Neuronal stem cell (in vitro differentiated cells): ENCODE measurements at regions not wholly inside any gene's neighbourhood (a gene's known extent, or its start where the extent isn't known, plus 50 kb on each side); places are given as distances from the start of the nearest gene placed in this dataset.
A peak's percentile ranks its signal among the peaks of the same experiment; 100 is the strongest.

Source experiments
- DNase-seq: peaks from one replicate; pipeline ENCODE4 v3.0.0-alpha.2; 2013; ENCODE audit warnings: low spot score
- H2AFZ ChIP-seq: one replicate; pipeline ENCODE4 v1.6.1; 2013; ENCODE audit warnings: mild to moderate bottlenecking, low read length, inconsistent platforms
- H2AK5ac ChIP-seq: 2 replicates; pipeline ENCODE4 v1.6.1; 2013; ENCODE audit warnings: low read depth, mild to moderate bottlenecking, inconsistent platforms, low read length, moderate library complexity, mixed read lengths
- H2BK120ac ChIP-seq: 2 replicates; pipeline ENCODE4 v1.6.1; 2013; ENCODE audit warnings: low read depth, mild to moderate bottlenecking, inconsistent platforms, low read length, moderate library complexity, mixed read lengths
- H2BK12ac ChIP-seq: one replicate; pipeline ENCODE4 v1.6.1; 2013; ENCODE audit warnings: low read length, inconsistent platforms
- H2BK15ac ChIP-seq: 2 replicates; pipeline ENCODE4 v1.6.1; 2013; ENCODE audit warnings: mild to moderate bottlenecking, low read length, inconsistent platforms, mixed read lengths
- H2BK5ac ChIP-seq: one replicate; pipeline ENCODE4 v1.6.1; 2013; ENCODE audit warnings: inconsistent platforms, mild to moderate bottlenecking, low read length, moderate library complexity
- H3K14ac ChIP-seq: one replicate; pipeline ENCODE4 v1.6.1; 2013; ENCODE audit warnings: low read length, inconsistent platforms
- H3K18ac ChIP-seq: 2 replicates; pipeline ENCODE4 v1.6.1; 2013; ENCODE audit warnings: low read length, inconsistent platforms
- H3K23ac ChIP-seq: 2 replicates; pipeline ENCODE4 v1.6.1; 2013; ENCODE audit warnings: low read depth, mild to moderate bottlenecking, mixed read lengths, low read length, inconsistent platforms; ENCODE audit not compliant: poor library complexity
- H3K27ac ChIP-seq: replicated peaks from 3 replicates; pipeline ENCODE4 v1.5.1; 2013; ENCODE audit warnings: low read length, inconsistent platforms
- H3K27me3 ChIP-seq, 3 experiments: 2 replicates each; pipeline ENCODE4 v1.6.1; 2013; ENCODE audit warnings: low read length in 3 of 3, mild to moderate bottlenecking in 2 of 3, inconsistent platforms in 1 of 3, low read depth in 1 of 3, mixed read lengths in 1 of 3, moderate library complexity in 1 of 3; ENCODE audit not compliant: control insufficient read depth in 3 of 3, insufficient read depth in 3 of 3
- H3K36me3 ChIP-seq, 2 donors: replicated peaks in 1 of 2; 2 replicates each; pipeline ENCODE4 v1.6.1; 2013; ENCODE audit warnings: low read length in 2 of 2; ENCODE audit not compliant: control insufficient read depth in 2 of 2, insufficient read depth in 2 of 2
- H3K4ac ChIP-seq: 2 replicates; pipeline ENCODE4 v1.6.1; 2013; ENCODE audit warnings: inconsistent platforms, mild to moderate bottlenecking, low read length, moderate library complexity
- H3K4me1 ChIP-seq, 2 donors: 1 replicate in 1 of 2; 2 replicates in 1 of 2; pipeline ENCODE4 v1.6.1; 2013; ENCODE audit warnings: low read length in 2 of 2, low read depth in 1 of 2; ENCODE audit not compliant: control insufficient read depth in 2 of 2, insufficient read depth in 1 of 2
- H3K4me2 ChIP-seq: one replicate; pipeline ENCODE4 v1.6.1; 2013; ENCODE audit warnings: mild to moderate bottlenecking, low read length, inconsistent platforms; ENCODE audit not compliant: insufficient read depth, poor library complexity, severe bottlenecking
- H3K4me3 ChIP-seq, 2 donors: 2 replicates each; pipeline ENCODE4 v1.5.1; 2013; ENCODE audit warnings: low read length in 2 of 2, mild to moderate bottlenecking in 2 of 2, inconsistent platforms in 1 of 2, moderate library complexity in 1 of 2
- H3K79me1 ChIP-seq: one replicate; pipeline ENCODE4 v1.6.1; 2013; ENCODE audit warnings: low read depth, mild to moderate bottlenecking, inconsistent platforms, low read length, moderate library complexity
- H3K9ac ChIP-seq: one replicate; pipeline ENCODE4 v1.6.1; 2013; ENCODE audit warnings: mild to moderate bottlenecking, low read depth, low read length, inconsistent platforms; ENCODE audit not compliant: poor library complexity
- H3K9me3 ChIP-seq, 2 donors: replicated peaks in 1 of 2; 2 replicates each; pipeline versions ENCODE3 to v1.6.1; 2013; ENCODE audit warnings: low read length in 2 of 2, mild to moderate bottlenecking in 2 of 2, inconsistent platforms in 1 of 2, low read depth in 1 of 2, mixed read lengths in 1 of 2, moderate library complexity in 1 of 2; ENCODE audit not compliant: control insufficient read depth in 2 of 2, insufficient read depth in 1 of 2
- H4K8ac ChIP-seq: one replicate; pipeline ENCODE4 v1.6.1; 2013; ENCODE audit warnings: low read depth, mild to moderate bottlenecking, inconsistent platforms, low read length, moderate library complexity
- H4K91ac ChIP-seq: one replicate; pipeline ENCODE4 v1.6.1; 2013; ENCODE audit warnings: low read length, low read depth, mild to moderate bottlenecking, inconsistent platforms; ENCODE audit not compliant: poor library complexity
- WGBS, 2 donors: extraction: QIAGEN DNeasy Blood & Tissue Kit; methylation state at CpG; one replicate each; pipeline ENCODE4 v1.1.7; 2013; ENCODE audit warnings: missing lambda C conversion rate in 2 of 2, mixed read lengths in 1 of 2; ENCODE audit not compliant: insufficient read length in 2 of 2, insufficient replicate concordance in 1 of 2; ENCODE audit errors: extremely low coverage in 2 of 2; 5-methylcytosine and 5-hydroxymethylcytosine counted together

DNA sequence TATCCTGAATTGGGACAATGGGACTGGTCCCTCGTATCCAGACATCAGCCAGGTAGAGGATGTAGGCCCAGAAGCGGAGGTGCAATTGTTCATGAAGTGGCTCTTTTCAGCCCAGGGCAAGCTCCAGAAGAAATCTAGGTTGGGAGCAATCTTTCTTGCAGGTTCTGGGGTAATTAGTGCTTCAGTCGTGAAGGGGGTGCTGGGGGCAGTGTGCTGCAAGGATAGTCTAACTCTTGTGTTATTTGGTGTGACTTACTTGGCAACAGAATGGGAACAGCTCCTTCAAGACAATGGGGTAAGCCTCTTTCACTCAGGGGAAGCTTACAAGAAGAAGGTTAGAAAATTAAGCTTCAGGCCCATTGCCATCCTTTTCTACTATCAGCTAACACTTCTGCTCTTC, 273.0 kb downstream of the DIPK2A start:
- no peak overlapping the region for H3K23ac ChIP-seq
- no peak overlapping the region for H2BK120ac ChIP-seq
- H2AK5ac ChIP-seq: no peak overlapping the region
- H3K9ac ChIP-seq: no peak overlapping the region
- H2BK15ac ChIP-seq: no peak overlapping the region
- H3K14ac ChIP-seq: no peak overlapping the region
- no peak overlapping the region for H3K27ac ChIP-seq
- H3K18ac ChIP-seq: no peak overlapping the region
- H3K36me3 ChIP-seq: no peaks in the 10 kb centered on the region
- peak overlapping the region in 1 of 2 donors; percentile 25 for H3K4me3 ChIP-seq
- no peak overlapping the region for H2BK12ac ChIP-seq
- no peak overlapping the region for H4K8ac ChIP-seq
- H2AFZ ChIP-seq: no peak overlapping the region
- no peak overlapping the region for H4K91ac ChIP-seq
- no peaks in the 10 kb centered on the region for H3K27me3 ChIP-seq
- no peak for DNase-seq
- H2BK5ac ChIP-seq: no peak overlapping the region
- H3K4me2 ChIP-seq: no peak overlapping the region
- H3K79me1 ChIP-seq: no peaks in the 10 kb centered on the region
- no peaks in the 10 kb centered on the region for H3K9me3 ChIP-seq
- H3K4ac ChIP-seq: no peak overlapping the region
- no peaks in the 10 kb centered on the region for H3K4me1 ChIP-seq
- WGBS, 2 donors: no CpG with 5 or more reads among the region's 3 CpGs

DNA sequence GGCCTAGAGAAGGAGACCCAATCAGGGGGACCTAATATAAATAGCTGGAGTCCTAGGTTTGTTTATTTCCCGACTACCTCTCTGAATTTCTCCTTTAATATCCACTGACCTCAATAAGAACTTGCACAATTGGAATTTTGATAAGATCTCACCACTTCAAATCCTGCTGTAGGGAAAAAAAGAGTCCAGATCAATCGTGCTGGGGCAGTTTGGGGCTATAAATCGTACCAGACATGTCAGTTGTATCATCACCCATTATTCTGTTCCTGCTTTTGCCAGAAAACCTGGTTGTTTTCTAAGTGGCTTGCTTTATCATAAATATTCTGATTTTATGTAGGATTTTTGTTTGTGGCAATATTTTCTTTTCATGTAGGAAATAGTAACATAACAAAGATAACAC, 281.3 kb downstream of the DIPK2A start:
- Histone ChIP-seq H2BK15ac (no peak overlapping the region), H3K9ac (no peak overlapping the region), H3K4me2 (no peak overlapping the region), H3K36me3 (no peaks in the 10 kb centered on the region), H3K4ac (no peak overlapping the region), H4K91ac (no peak overlapping the region), H3K4me3 (no peak overlapping the region), H2AFZ (no peak overlapping the region), H3K9me3 (no peaks in the 10 kb centered on the region), H2AK5ac (no peak overlapping the region), H2BK120ac (no peak overlapping the region), H2BK12ac (no peak overlapping the region), H3K23ac (no peak overlapping the region), H3K79me1 (no peaks in the 10 kb centered on the region), H3K27ac (no peak overlapping the region), H4K8ac (no peak overlapping the region), H2BK5ac (no peak overlapping the region), H3K14ac (no peak overlapping the region), H3K4me1 (no peaks in the 10 kb centered on the region), H3K27me3 (no peaks in the 10 kb centered on the region), H3K18ac (no peak overlapping the region)
- no CpG with 5 or more reads among the region's 3 CpGs for WGBS, 2 donors
- no peak for DNase-seq

DNA sequence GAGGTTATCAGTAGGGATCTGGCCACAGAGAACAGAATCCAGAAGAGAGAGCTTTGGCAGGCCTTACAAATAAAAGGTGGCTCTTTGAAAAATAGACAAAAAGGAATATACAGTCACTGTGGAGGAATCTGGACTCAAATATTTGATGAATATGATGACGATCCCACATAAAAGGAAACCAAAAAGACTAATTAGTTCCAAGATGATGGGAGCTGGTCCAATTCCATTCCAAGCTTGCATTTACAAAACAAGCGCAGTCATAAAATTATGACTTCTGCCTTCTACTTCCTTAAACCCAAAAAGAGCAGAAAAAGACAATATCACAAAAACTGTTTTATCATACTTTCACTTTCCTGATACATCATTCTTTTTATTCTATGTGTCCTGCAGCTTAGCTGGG, 285.8 kb downstream of the DIPK2A start:
- DNase-seq: no peak
- H2BK15ac ChIP-seq: no peak overlapping the region
- H3K4me1 ChIP-seq: no peaks in the 10 kb centered on the region
- H3K27ac ChIP-seq: no peak overlapping the region
- H3K18ac ChIP-seq: no peak overlapping the region
- no peak overlapping the region for H2BK12ac ChIP-seq
- no peak overlapping the region for H3K23ac ChIP-seq
- H3K4me2 ChIP-seq: no peak overlapping the region
- H2BK5ac ChIP-seq: no peak overlapping the region
- WGBS, 2 donors: no CpG with 5 or more reads among the region's 2 CpGs
- H3K4me3 ChIP-seq: no peak overlapping the region
- no peak overlapping the region for H2BK120ac ChIP-seq
- no peak overlapping the region for H4K8ac ChIP-seq
- H3K36me3 ChIP-seq: no peaks in the 10 kb centered on the region
- no peaks in the 10 kb centered on the region for H3K9me3 ChIP-seq
- H4K91ac ChIP-seq: no peak overlapping the region
- H3K14ac ChIP-seq: no peak overlapping the region
- no peak overlapping the region for H3K4ac ChIP-seq
- H3K9ac ChIP-seq: no peak overlapping the region
- H2AK5ac ChIP-seq: no peak overlapping the region
- no peaks in the 10 kb centered on the region for H3K79me1 ChIP-seq
- no peak overlapping the region for H2AFZ ChIP-seq
- no peaks in the 10 kb centered on the region for H3K27me3 ChIP-seq

DNA sequence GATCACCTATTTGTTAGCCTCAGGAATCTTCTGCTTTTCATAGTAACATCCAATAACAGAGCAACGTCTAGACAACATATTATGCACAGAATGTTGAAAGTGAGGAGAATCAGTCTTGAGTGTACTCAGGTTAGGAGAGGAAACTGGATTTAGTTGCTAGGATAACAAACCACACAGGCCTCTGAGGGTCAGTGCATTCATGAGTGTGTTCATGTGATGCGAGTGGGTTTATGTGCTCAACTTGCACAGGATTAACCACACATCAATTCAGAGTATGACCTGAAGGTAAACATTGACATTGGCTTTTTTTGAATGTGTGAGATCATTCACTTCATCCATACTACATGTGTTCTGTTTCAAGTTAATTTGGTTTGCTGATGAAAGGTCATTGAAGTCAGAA, 287.6 kb downstream of the DIPK2A start:
- no peaks in the 10 kb centered on the region for H3K27me3 ChIP-seq
- H3K36me3 ChIP-seq: no peaks in the 10 kb centered on the region
- H4K8ac ChIP-seq: no peak overlapping the region
- H3K9me3 ChIP-seq: no peaks in the 10 kb centered on the region
- H3K27ac ChIP-seq: no peak overlapping the region
- H2BK15ac ChIP-seq: no peak overlapping the region
- H3K18ac ChIP-seq: no peak overlapping the region
- no peaks in the 10 kb centered on the region for H3K79me1 ChIP-seq
- no peak overlapping the region for H2AFZ ChIP-seq
- no peak overlapping the region for H3K14ac ChIP-seq
- H2BK12ac ChIP-seq: no peak overlapping the region
- H3K4me3 ChIP-seq: no peak overlapping the region
- H3K9ac ChIP-seq: no peak overlapping the region
- no peaks in the 10 kb centered on the region for H3K4me1 ChIP-seq
- no peak for DNase-seq
- no CpG with 5 or more reads among the region's 2 CpGs for WGBS, 2 donors
- no peak overlapping the region for H2BK120ac ChIP-seq
- no peak overlapping the region for H3K4me2 ChIP-seq
- H3K4ac ChIP-seq: no peak overlapping the region
- no peak overlapping the region for H4K91ac ChIP-seq
- H2BK5ac ChIP-seq: no peak overlapping the region
- H2AK5ac ChIP-seq: no peak overlapping the region
- no peak overlapping the region for H3K23ac ChIP-seq
